HepG2 (cell line): ENCODE measurements at regions not wholly inside any gene's neighbourhood (a gene's known extent, or its start where the extent isn't known, plus 50 kb on each side); places are given as distances from the start of the nearest gene placed in this dataset.

Experiments used
- ATAC-seq: fragments of 200-7000 bp; cut with Tn5 transposase; 3 replicates; pipeline ENCODE4 v1.9.1; 2020; ENCODE audit warnings: mild to moderate bottlenecking, moderate library complexity
- BruUV-seq: library from RNA; stranded (reverse); fragments of 400-500 nt; replicated peaks from 2 replicates; lab custom pipeline; 2021; lab: Mats Ljungman, UMichigan
- CTCF ChIA-PET: fragments of 300-600 bp; formaldehyde crosslinking; extraction: SDS; loops from one replicate; lab custom pipeline; 2021; ENCODE audit warnings: low total read pairs, inconsistent platforms, low intra/inter-chr PET ratio; lab: Yijun Ruan, JAX
- POLR2A ChIA-PET: fragments of 350-600 bp; sonication (Branson Sonifier 250); formaldehyde crosslinking; loops from one replicate; lab custom pipeline; 2020; ENCODE audit warnings: antibody characterized with exemption, inconsistent platforms; lab: Yijun Ruan, JAX
- DNase-seq: peaks from one replicate; pipeline ENCODE4 v3.0.0-alpha.2; 2015; ENCODE audit warnings: low spot score
- FAIRE-seq: peaks from 3 replicates; lab custom pipeline; 2011; peaks lifted over from hg19 to GRCh38; lab: Jason Lieb, UNC
- H2AFZ ChIP-seq: one replicate; pipeline ENCODE4 v1.6.1; 2011; ENCODE audit warnings: low read length, inconsistent platforms
- H3K27ac ChIP-seq: fragments of 300-600 bp; 3 replicates; pipeline ENCODE4 v1.8.0; 2011; ENCODE audit warnings: mixed run types, mild to moderate bottlenecking, mixed read lengths, low read length, inconsistent platforms; ENCODE audit not compliant: insufficient read depth; ENCODE audit errors: extremely low read length
- H3K27me3 ChIP-seq, 2 experiments: fragments of 200-600 bp in 1 of 2; 2 replicates in 1 of 2; 3 replicates in 1 of 2; pipeline versions ENCODE4 v1.6.0 to v1.8.0; 2011; ENCODE audit warnings: low read length in 2 of 2, mild to moderate bottlenecking in 2 of 2, moderate library complexity in 2 of 2, inconsistent platforms in 1 of 2; ENCODE audit not compliant: insufficient read depth in 2 of 2, control insufficient read depth in 1 of 2
- H3K36me3 ChIP-seq, 2 experiments: fragments of 200-600 bp in 1 of 2; replicated peaks in 1 of 2; 2 replicates in 1 of 2; 3 replicates in 1 of 2; pipeline versions ENCODE4 v1.5.1 to v1.8.0; 2011; ENCODE audit warnings: low read length in 2 of 2, inconsistent platforms in 1 of 2; ENCODE audit not compliant: insufficient read depth in 2 of 2, control insufficient read depth in 1 of 2
- H3K4me1 ChIP-seq: 2 replicates; pipeline ENCODE4 v1.5.1; 2012; ENCODE audit warnings: low read length, inconsistent platforms; ENCODE audit not compliant: insufficient read depth
- H3K4me2 ChIP-seq: 2 replicates; pipeline ENCODE4 v1.6.0; 2011; ENCODE audit warnings: low read depth, low read length, inconsistent platforms
- H3K4me3 ChIP-seq, 3 experiments: fragments of 200-600 bp in 1 of 3; sonication (generic), shearing (Covaris generic) in 1 of 3; replicated peaks in 1 of 3; 2 replicates each; pipeline ENCODE4 v1.5.1; 2011 to 2016; ENCODE audit warnings: low read length in 3 of 3, inconsistent platforms in 2 of 3, low read depth in 2 of 3, mild to moderate bottlenecking in 2 of 3, control low read depth in 1 of 3, mixed read lengths in 1 of 3; ENCODE audit not compliant: insufficient read depth in 1 of 3
- H3K79me2 ChIP-seq: one replicate; pipeline ENCODE4 v1.6.1; 2011; ENCODE audit warnings: low read length, inconsistent platforms; ENCODE audit not compliant: insufficient read depth
- H3K9ac ChIP-seq: 2 replicates; pipeline ENCODE4 v1.6.0; 2011; ENCODE audit warnings: mild to moderate bottlenecking, low read depth, low read length, inconsistent platforms; ENCODE audit not compliant: insufficient read depth
- H3K9me3 ChIP-seq: 2 replicates; pipeline ENCODE4 v1.5.1; 2012; ENCODE audit warnings: mild to moderate bottlenecking, low read length
- H4K20me1 ChIP-seq: 2 replicates; pipeline ENCODE4 v1.6.0; 2011; ENCODE audit warnings: inconsistent platforms, mild to moderate bottlenecking, low read length, moderate library complexity; ENCODE audit not compliant: insufficient read depth
- ATF3 ChIP-seq: sonication (generic); formaldehyde crosslinking; IDR thresholded peaks from 2 replicates; pipeline ENCODE4 v1.4.0; 2020; ENCODE audit warnings: missing genetic modification reagents
- MAFF ChIP-seq: IDR thresholded peaks from 2 replicates; pipeline ENCODE4 v1.6.1; 2011; ENCODE audit warnings: low read depth, low read length, improper control_type of control experiment
- MAFK ChIP-seq, 2 experiments: IDR thresholded peaks in 1 of 2; conservative IDR thresholded peaks in 1 of 2; 2 replicates each; pipeline ENCODE4 v1.6.1; 2011; ENCODE audit warnings: improper control_type of control experiment in 2 of 2, low read length in 2 of 2
- SIN3A ChIP-seq: IDR thresholded peaks from 2 replicates; pipeline ENCODE4 v1.6.1; 2011; ENCODE audit warnings: low read depth, mild to moderate bottlenecking, control low read depth, low read length, borderline replicate concordance
- SPEN ChIP-seq: sonication (generic); formaldehyde crosslinking; IDR thresholded peaks from 2 replicates; pipeline ENCODE4 v1.5.1; 2020; ENCODE audit warnings: low read depth, mild to moderate bottlenecking, missing genetic modification reagents
- STAG1 ChIP-seq: sonication (generic); formaldehyde crosslinking; IDR thresholded peaks from 2 replicates; pipeline ENCODE4 v1.4.0; 2020; ENCODE audit warnings: missing genetic modification reagents
- TCF7 ChIP-seq: sonication (generic); IDR thresholded peaks from 2 replicates; pipeline ENCODE4 v1.6.1; 2016; ENCODE audit warnings: antibody characterized with exemption, low read depth
- ZMYM3 ChIP-seq: sonication (generic); formaldehyde crosslinking; IDR thresholded peaks from 2 replicates; pipeline ENCODE4 v1.5.1; 2020; ENCODE audit warnings: mild to moderate bottlenecking, missing genetic modification reagents
- WGBS: methylation state at CpG from one replicate; pipeline ENCODE4 v1.1.6; 2017; ENCODE audit warnings: low lambda C conversion rate; 5-methylcytosine and 5-hydroxymethylcytosine counted together
- in situ Hi-C: cut with HindIII; loops from 2 replicates; pipeline ENCODE4 v1.10.0; 2017; ENCODE audit warnings: low pct_unique_long_range_greater_than_20kb; ENCODE audit not compliant: extremely low pct_ligation_motif_present
- intact Hi-C: fragments of 100-400 bp; cut with micrococcal nuclease; formaldehyde crosslinking; loops from one replicate; pipeline ENCODE4 v1.10.0; 2022; ENCODE audit not compliant: unreplicated experiment

GRCh38 chr7:132683896-132684690 is 107.8 kb upstream of the PLXNA4 start:
- H3K4me1 ChIP-seq: no peaks in the 10 kb centered on the region
- H3K9ac ChIP-seq: no peak overlapping the region
- intact Hi-C loops (no loop called here), in situ Hi-C loops (no loop called here)
- ATAC-seq (no peak), FAIRE-seq (no peak), DNase-seq (no peak)
- H3K9me3 ChIP-seq: no peaks in the 10 kb centered on the region
- ChIA-PET CTCF (no interaction called here), POLR2A (interaction anchor here (0.8 kb wide), 1 partner anchor 398 kb away, joined by 5 read pairs; the partner anchor contains the start of gene CHCHD3)
- H2AFZ ChIP-seq: no peak overlapping the region
- H3K36me3 ChIP-seq: no peaks in the 10 kb centered on the region
- H3K27ac ChIP-seq: no peak overlapping the region
- H3K27me3 ChIP-seq: peaks cover 0 to 30% of the 10 kb centered on the region in 2 experiments; a peak in 2 of 5 replicates
- H4K20me1 ChIP-seq: no peaks in the 10 kb centered on the region
- TF ChIP-seq STAG1 (CRISPR knock-in tag) (0 out of 2 replicates have a peak, but pooled peaks have one; percentile 7), MAFK (conservative IDR thresholded peaks at IDR 0.05 in 1 of 2, IDR thresholded peaks at IDR 0.05 in 1 of 2; ENCODE audit: low read length in 2 of 2) (peak; percentile 60 to 76; a peak in 3 of 4 replicates), TCF7 (no peak), MAFF (peak; percentile 32; the same call in 1 of the 2 replicates)
- H3K79me2 ChIP-seq: no peaks in the 10 kb centered on the region
- 32% methylated on average over 12 of the region's 12 CpGs for WGBS
- no TSS peak for BruUV-seq
- H3K4me2 ChIP-seq: no peak overlapping the region
- H3K4me3 ChIP-seq: no peak overlapping the region

GRCh38 chr7:132681951-132682350 is 105.7 kb upstream of the PLXNA4 start:
- no TSS peak for BruUV-seq
- in situ Hi-C loops: no loop called here
- CTCF ChIA-PET: no interaction called here

More at GRCh38 chr7:132681951-132682350, 105.7 kb upstream of the PLXNA4 start:
- Histone ChIP-seq H3K4me3 (no peak overlapping the region), H3K4me1 (no peaks in the 10 kb centered on the region)
- TF ChIP-seq ZMYM3 (CRISPR knock-in tag) (no peak), ATF3 (CRISPR knock-in tag) (no peak), SIN3A (no peak), SPEN (CRISPR knock-in tag) (no peak), MAFK (conservative IDR thresholded peaks at IDR 0.05 in 1 of 2, IDR thresholded peaks at IDR 0.05 in 1 of 2; ENCODE audit: low read length in 2 of 2) (0 out of 4 replicates have a peak, but pooled peaks of 1 of the 2 experiments have one; percentile 21)
- TF ChIP-seq, all 625 proteins: peak for 1
- Histone ChIP-seq H2AFZ (no peak overlapping the region), H3K9ac (no peak overlapping the region), H3K79me2 (no peaks in the 10 kb centered on the region), H3K4me2 (no peak overlapping the region), H3K36me3 (no peaks in the 10 kb centered on the region), H3K27ac (no peak overlapping the region), H3K9me3 (no peaks in the 10 kb centered on the region), H4K20me1 (no peaks in the 10 kb centered on the region), H3K27me3 (peaks cover 0 to 24% of the 10 kb centered on the region in 2 experiments; a peak in 2 of 5 replicates)
- no peak for DNase-seq
- FAIRE-seq: no peak
- 0% methylated on average over 1 of the region's 3 CpGs for WGBS
- intact Hi-C loops: no loop called here
- POLR2A ChIA-PET: no interaction called here
- ATAC-seq: no peak
